Right forelimb (tissue), 1 donor: ENCODE measurements at regions not wholly inside any gene's neighbourhood (a gene's known extent, or its start where the extent isn't known, plus 50 kb on each side); places are given as distances from the start of the nearest gene placed in this dataset.
"Not testable (repeated sequence)": the region's sequence is repeated elsewhere in the genome, so short reads cannot be mapped to it uniquely, and the experiment has no call there.

Source experiments
- DNase-seq: peaks from one replicate; pipeline ENCODE4 v3.0.0-alpha.2; 2018

- no peak for DNase-seq
Measured at GRCh38 chr2:49861821-49862220, 707.5 kb upstream of the FSHR start.

GRCh38 chr2:49860834-49861233, 706.5 kb upstream of the FSHR start:
- DNase-seq: no peak

- DNase-seq: no peak
Measured at GRCh38 chr2:49860170-49860569, 705.9 kb upstream of the FSHR start.

- DNase-seq: no peak
Measured at GRCh38 chr2:49858657-49859056, 704.3 kb upstream of the FSHR start.

- DNase-seq: no peak
Measured at GRCh38 chr2:49858113-49858490, 703.8 kb upstream of the FSHR start.

DNA sequence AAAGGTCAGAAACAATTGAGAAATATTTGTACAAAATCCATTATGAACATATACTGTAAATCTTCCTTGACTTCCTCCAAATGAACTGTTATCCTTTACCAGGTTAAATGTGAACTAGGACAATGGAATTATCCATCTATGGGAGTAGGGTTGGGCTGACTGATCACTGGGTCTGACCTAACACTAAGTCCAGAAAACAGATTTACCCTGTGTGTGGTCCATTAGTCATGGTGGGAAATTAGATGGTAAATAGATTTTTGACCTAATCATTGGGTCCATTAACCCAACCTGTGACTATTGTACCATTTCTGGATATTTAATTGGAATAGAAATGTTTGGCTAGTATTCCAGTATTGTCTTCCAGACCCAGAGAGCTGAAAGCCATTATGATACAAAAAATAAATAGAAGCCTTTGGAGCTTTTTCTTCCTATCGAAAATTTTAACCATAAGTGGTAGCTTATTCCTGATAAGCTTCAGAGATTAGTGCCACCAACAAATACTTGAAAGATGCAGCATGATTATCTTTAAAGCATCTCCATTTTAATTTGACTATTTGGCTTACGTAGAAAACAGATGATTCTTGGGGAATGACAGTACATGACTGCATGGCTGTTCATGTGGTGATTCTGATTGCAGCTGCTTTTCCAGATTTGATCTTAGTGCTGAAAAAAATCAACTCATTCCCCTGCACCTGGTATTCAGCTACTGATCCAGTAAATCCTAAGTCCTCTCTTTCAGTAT, 703.2 kb upstream of the FSHR start:
- no peak for DNase-seq

- no peak for DNase-seq
Measured at GRCh38 chr2:49845671-49846070, 691.4 kb upstream of the FSHR start.

DNA sequence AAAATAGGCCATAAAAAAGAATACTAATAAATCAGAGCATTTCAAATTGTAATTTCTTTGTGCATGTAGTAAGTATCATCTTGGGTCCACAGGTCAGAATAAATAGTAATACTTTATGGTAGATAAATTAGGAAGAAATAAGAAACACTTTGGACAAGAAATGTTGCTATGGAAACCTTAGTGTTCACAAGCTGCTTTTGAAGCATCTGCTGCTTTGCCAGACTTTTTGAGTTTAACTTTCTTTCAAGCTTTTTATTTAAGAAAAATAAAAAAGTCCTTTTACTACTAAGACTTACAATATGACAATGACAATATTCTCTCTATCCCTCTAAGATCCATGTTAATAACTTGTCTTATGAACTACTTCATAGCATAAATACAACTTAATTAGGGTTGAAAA, 690.7 kb upstream of the FSHR start:
- no peak for DNase-seq

- DNase-seq: not testable (repeated sequence)
Measured at GRCh38 chr2:49844113-49844512, 689.8 kb upstream of the FSHR start.

DNA sequence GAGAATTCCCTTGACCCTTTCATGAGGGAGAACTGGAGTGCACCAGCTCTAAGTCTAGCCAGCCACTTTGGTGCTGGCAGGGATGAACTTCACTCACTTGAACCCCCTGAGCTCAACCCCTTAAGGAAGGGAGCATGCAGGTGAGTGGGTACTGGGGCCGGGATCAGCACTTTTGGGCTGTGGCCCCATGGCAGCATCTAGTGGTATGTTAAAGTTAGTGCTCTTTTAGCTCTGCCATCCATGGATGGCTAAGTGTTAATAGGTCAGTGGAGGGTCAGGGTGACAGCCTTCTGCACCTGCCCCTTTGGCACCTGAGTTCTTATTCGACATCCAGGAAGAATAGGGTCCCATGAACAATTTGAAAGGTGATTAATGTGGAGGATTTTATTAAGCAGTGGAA, 689.0 kb upstream of the FSHR start:
- DNase-seq: no peak

DNA sequence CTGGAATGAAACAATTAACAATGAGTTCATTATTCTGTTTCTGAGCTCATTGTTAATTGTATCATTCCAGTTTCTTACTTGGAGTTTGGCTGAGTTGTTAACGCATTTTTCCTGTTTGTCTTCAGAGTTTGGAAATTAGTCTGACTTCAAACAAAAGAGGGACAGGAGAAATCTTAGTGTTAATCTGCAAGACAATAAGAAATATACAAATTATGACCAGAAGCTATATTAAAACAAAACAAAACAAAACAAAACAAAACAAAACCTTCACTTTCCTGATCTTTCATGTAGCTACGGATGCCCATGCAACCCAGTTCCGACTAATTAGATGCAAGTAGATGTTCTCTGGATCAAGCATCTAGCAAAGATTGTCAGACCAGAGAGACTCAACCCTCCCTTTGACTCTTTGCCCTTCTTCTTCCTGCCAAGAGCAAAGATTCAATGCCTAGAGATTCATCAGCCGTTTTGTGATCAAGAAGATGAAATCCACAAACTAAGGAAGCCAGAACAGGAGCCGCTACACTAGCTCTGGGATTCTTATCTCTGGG, 686.2 kb upstream of the FSHR start:
- no peak for DNase-seq

DNA sequence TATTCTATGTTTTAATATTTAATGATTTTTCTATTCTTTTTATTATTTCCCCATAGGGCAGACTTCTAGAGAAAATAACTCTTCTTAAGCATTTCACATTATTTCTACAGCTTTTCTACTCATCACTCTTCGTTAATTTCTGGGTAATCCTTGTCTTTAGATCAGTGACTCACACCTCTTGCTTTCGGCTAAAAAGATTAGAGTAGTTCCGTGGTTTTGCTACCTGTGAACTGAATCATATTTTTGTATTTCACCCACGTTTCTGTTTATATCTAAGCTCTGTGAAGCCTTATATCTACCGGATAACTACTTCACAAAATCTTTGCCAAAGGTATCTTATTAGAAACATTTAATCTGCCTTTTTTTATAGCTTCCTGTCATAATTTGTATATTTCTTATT, 685.5 kb upstream of the FSHR start:
- no peak for DNase-seq

DNA sequence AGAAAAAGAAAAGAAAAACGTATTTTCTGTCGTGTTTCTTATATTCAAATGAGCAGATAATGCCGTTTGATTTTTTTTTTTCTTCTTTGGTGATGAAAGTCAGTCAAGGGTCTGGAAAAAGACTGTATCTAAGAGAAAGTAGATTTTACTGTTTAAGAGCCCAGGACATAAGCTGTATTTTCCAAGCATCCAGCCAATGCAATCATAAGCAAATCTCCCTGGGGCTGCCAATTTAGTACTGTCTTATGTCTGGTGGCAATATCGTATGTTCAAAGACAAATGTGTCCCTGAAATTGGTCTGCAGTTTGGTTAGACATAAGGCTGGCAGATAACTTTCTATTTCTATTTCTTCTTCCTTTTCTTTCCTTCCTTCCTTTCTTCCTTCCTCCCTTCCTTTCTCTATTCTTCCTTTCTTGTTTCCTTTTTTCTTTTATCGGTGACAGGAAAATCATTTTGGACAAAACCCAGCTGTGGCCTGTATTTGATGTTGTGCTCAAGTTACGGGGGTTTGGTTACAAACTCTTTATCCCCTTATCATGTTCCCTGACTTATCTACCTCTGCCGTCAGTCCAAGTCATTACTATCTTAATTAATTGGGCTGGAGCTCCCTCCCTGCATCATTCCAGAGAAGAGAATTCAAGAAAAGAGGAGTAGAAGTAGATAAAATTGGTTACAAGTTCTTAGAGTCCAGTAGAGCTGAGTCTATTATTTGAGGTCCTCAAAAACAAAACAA, 683.4 kb upstream of the FSHR start:
- no peak for DNase-seq

DNA sequence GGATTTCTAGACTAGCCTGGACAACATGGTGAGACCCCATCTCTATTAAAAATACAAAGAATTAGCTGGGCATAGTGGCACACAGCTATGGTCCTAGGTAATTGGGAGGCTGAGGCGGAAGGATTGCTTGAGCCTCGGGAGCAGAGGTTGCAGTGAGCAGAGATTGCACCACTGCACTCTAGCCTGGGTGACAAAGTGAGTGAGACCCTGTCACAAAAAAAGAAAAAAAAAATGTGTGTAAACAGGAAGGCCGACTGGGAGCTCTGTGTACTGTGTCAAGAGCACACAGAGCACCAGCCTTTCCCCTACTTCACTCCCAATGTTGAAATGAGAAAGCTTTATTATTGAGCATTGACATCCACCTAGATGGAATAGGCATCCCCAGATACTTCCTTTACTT, 681.7 kb upstream of the FSHR start:
- no peak for DNase-seq

- DNase-seq: no peak
Measured at GRCh38 chr2:49834433-49834832, 680.1 kb upstream of the FSHR start.

GRCh38 chr2:49832555-49832954, 678.2 kb upstream of the FSHR start:
- DNase-seq: no peak

- DNase-seq: no peak
Measured at GRCh38 chr2:49831698-49832367, 677.5 kb upstream of the FSHR start.

DNA sequence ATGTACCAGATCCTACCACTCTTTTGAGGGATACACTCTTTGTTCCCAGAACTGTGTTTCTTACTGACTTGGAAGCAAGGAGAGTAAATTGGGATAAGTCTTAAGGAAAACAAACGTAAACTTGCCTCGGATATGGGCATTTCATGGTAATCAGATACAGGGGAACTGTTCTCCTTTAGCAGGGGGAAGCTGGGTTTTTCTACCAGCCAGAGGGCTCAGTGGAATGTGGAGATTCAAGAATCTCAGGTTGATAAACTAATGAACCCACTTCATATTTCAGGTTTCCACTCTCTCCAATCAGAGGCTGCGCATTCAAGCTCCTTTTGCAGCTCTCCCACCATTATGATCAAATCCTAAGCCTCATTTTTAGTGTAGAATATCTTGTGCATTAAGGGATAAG, 676.5 kb upstream of the FSHR start:
- DNase-seq: no peak

- DNase-seq: no peak
Measured at GRCh38 chr2:49827366-49827765, 673.1 kb upstream of the FSHR start.

DNA sequence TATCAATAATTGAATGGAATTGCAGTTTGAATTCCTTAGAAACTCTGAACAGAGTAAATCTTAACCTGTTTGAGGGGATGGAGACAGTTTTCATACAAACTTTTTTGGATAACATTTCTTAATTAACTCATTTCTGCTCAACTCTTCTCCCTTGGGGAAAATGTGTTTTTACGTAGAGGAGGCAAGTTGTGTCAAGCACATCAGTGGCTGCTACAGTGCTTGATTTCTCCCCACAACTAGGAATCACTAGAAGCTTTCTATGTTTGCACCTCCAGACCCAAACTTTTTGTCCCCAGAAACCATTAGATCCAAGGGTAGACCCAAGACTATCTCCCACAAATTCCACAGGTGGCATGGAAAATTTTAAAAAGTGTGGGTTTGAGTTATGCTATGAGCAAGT, 658.9 kb upstream of the FSHR start:
- no peak for DNase-seq

GRCh38 chr2:49812730-49813129, 658.4 kb upstream of the FSHR start:
- no peak for DNase-seq

- no peak for DNase-seq
Measured at GRCh38 chr2:49811502-49811901, 657.2 kb upstream of the FSHR start.

DNA sequence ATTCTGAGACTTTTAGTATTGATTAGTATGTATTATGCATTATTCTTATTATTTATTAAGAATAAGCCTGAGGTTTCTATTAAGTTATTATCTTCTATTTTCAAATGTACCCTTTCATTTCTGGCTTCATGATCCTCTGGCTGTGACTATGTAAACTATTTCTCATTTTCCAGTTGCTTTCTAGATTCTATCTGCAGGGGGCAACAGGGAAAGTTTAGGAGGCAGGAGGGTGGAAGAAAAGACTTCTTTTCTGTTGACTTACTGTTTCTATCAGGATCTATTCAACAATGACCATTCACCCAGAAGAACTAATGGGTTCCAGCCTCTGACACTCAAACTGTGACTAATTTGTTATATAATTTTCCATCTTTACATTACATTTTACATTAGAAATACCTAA, 653.4 kb upstream of the FSHR start:
- DNase-seq: no peak

DNA sequence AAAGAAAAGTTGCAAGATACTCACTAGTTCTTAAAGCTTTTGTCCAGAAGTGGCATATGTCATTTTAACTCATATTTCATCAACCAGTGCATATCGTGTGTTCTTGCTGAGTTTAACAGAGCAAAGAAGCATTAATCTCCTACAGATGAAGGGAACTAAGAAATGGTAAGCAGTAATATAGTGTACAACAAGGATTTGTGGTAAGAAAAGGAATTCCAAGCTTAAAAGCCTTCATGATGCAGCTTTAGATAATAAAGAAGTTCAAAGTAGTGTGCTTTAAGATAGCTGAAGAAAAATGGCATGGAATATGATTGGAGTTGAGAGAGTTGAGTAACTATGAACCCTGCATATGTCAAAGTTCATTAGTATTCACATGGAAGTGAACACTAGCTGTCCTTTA, 649.8 kb upstream of the FSHR start:
- no peak for DNase-seq
